GM23248 (cell line): ENCODE measurements at regions not wholly inside any gene's neighbourhood (a gene's known extent, or its start where the extent isn't known, plus 50 kb on each side); places are given as distances from the start of the nearest gene placed in this dataset.

Experiments used
- EZH2 ChIP-seq: fragments of 200-600 bp; sonication (generic); IDR thresholded peaks from 2 replicates; pipeline ENCODE4 v1.6.1; 2018; ENCODE audit warnings: antibody characterized with exemption, mild to moderate bottlenecking; ENCODE audit not compliant: insufficient read depth, poor library complexity, severe bottlenecking
- EZH2phosphoT487 ChIP-seq: fragments of 200-600 bp; sonication (generic); IDR thresholded peaks from 2 replicates; pipeline ENCODE4 v1.6.1; 2018; ENCODE audit warnings: antibody characterized with exemption, moderate library complexity, mild to moderate bottlenecking, low read depth; ENCODE audit not compliant: insufficient read depth

DNA sequence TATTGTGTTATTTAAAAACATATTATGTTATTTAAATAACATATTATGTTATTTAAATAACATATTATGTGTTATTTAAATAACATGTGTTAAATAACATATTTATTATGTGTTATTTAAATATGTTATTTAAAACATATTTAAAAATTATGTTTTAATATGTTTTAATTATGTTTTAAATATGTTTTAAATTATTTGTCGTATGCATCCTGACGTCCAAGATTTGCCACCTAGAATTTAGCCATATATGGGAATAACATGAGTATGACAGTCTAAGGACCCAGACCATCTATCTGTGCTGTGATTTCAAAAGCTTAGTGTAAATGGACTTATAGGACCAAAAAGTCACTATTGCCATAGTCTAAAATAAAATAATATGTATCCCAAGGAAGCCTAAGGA is 484.3 kb upstream of the KLHL29 start:
- TF ChIP-seq EZH2 (no peak), EZH2phosphoT487 (no peak)
